Neural cell (in vitro differentiated cells): ENCODE measurements at regions not wholly inside any gene's neighbourhood (a gene's known extent, or its start where the extent isn't known, plus 50 kb on each side); places are given as distances from the start of the nearest gene placed in this dataset.

Experiments used
- H2AFZ ChIP-seq: fragments of 200-600, 300-800 bp; sonication (generic), shearing (Covaris generic); 2 replicates; pipeline ENCODE4 v1.6.0; 2014; ENCODE audit warnings: low read depth, mild to moderate bottlenecking, antibody characterized with exemption, low read length, moderate library complexity
- H3F3A ChIP-seq: fragments of 200-600 bp; shearing (Covaris generic); 2 replicates; pipeline ENCODE4 v1.6.1; 2016; ENCODE audit warnings: mild to moderate bottlenecking, moderate library complexity, mixed read lengths, antibody characterized with exemption, low read length; ENCODE audit not compliant: insufficient read depth, poor library complexity, severe bottlenecking
- H3K27ac ChIP-seq: fragments of 200-600, 300-800 bp; sonication (generic), shearing (Covaris generic); 2 replicates; pipeline ENCODE4 v1.5.1; 2014; ENCODE audit warnings: mild to moderate bottlenecking, low read length, moderate library complexity
- H3K27me3 ChIP-seq: fragments of 300-800, 200-600 bp; sonication (generic), shearing (Covaris generic); 2 replicates; pipeline ENCODE4 v1.6.0; 2014; ENCODE audit warnings: mild to moderate bottlenecking, low read depth, low read length, moderate library complexity; ENCODE audit not compliant: insufficient read depth
- H3K36me3 ChIP-seq: fragments of 300-800, 200-600 bp; sonication (generic), shearing (Covaris generic); 2 replicates; pipeline ENCODE4 v1.5.1; 2014; ENCODE audit warnings: mild to moderate bottlenecking, antibody characterized with exemption, low read length, moderate library complexity; ENCODE audit not compliant: insufficient read depth
- H3K4me2 ChIP-seq: fragments of 300-800, 200-600 bp; sonication (generic), shearing (Covaris generic); 2 replicates; pipeline ENCODE4 v1.6.0; 2014; ENCODE audit warnings: mild to moderate bottlenecking, low read length
- H3K4me3 ChIP-seq: fragments of 300-800, 200-600 bp; sonication (generic), shearing (Covaris generic); 2 replicates; pipeline ENCODE4 v1.5.1; 2014; ENCODE audit warnings: mild to moderate bottlenecking, low read length, moderate library complexity
- H3K79me2 ChIP-seq: fragments of 200-600 bp; shearing (Covaris generic); replicated peaks from 2 replicates; pipeline ENCODE4 v1.6.0; 2014; ENCODE audit warnings: mild to moderate bottlenecking, low read length, moderate library complexity; ENCODE audit not compliant: insufficient read depth
- H3K9ac ChIP-seq: fragments of 300-800, 200-600 bp; sonication (generic), shearing (Covaris generic); 2 replicates; pipeline ENCODE4 v1.6.1; 2016; ENCODE audit warnings: mild to moderate bottlenecking, low read length, mixed read lengths
- H3K9me2 ChIP-seq: fragments of 200-600 bp; shearing (Covaris generic); 2 replicates; pipeline ENCODE4 v1.6.1; 2016; ENCODE audit warnings: mild to moderate bottlenecking, low read length, mixed read lengths; ENCODE audit not compliant: insufficient read depth
- H3K9me3 ChIP-seq: fragments of 200-600, 300-800 bp; sonication (generic), shearing (Covaris generic); 2 replicates; pipeline ENCODE4 v1.6.1; 2016; ENCODE audit warnings: mild to moderate bottlenecking, mixed run types, low read length, moderate library complexity, mixed read lengths
- H4K20me1 ChIP-seq: fragments of 200-600 bp; shearing (Covaris generic); 2 replicates; pipeline ENCODE4 v1.6.1; 2016; ENCODE audit warnings: mild to moderate bottlenecking, mixed run types; ENCODE audit not compliant: insufficient read depth
- CTCF ChIP-seq: fragments of 450-650 bp; IDR thresholded peaks from 2 replicates; pipeline ENCODE4 v1.5.1; 2014; ENCODE audit warnings: antibody characterized with exemption, mild to moderate bottlenecking, moderate library complexity; ENCODE audit not compliant: poor library complexity, severe bottlenecking
- EP300 ChIP-seq: fragments of 450-650 bp; conservative IDR thresholded peaks from 2 replicates; pipeline ENCODE4 v1.6.1; 2014; ENCODE audit warnings: antibody characterized with exemption, mild to moderate bottlenecking, moderate library complexity; ENCODE audit not compliant: poor library complexity, severe bottlenecking
- EZH2 ChIP-seq: fragments of 200-600, 300-800 bp; shearing (Covaris generic), sonication (generic); IDR thresholded peaks from 2 replicates; pipeline ENCODE4 v1.6.1; 2014; ENCODE audit warnings: antibody characterized with exemption, low read length, borderline replicate concordance, mild to moderate bottlenecking; ENCODE audit not compliant: insufficient read depth, poor library complexity, severe bottlenecking
- MXI1 ChIP-seq: fragments of 450-650 bp; conservative IDR thresholded peaks from 2 replicates; pipeline ENCODE4 v1.6.1; 2014; ENCODE audit warnings: antibody characterized with exemption, mild to moderate bottlenecking; ENCODE audit not compliant: poor library complexity, severe bottlenecking
- POLR2AphosphoS5 ChIP-seq: IDR thresholded peaks from 2 replicates; pipeline ENCODE4 v1.6.1; 2012
- RAD21 ChIP-seq: fragments of 450-650 bp; conservative IDR thresholded peaks from 2 replicates; pipeline ENCODE4 v1.6.1; 2014; ENCODE audit warnings: antibody characterized with exemption, mild to moderate bottlenecking, moderate library complexity
- REST ChIP-seq: IDR thresholded peaks from 2 replicates; pipeline ENCODE4 v1.6.1; 2012; ENCODE audit warnings: borderline replicate concordance
- SMC3 ChIP-seq: fragments of 450-650 bp; conservative IDR thresholded peaks from 2 replicates; pipeline ENCODE4 v1.6.1; 2014; ENCODE audit warnings: antibody characterized with exemption, mild to moderate bottlenecking, moderate library complexity; ENCODE audit not compliant: poor library complexity
- TAF1 ChIP-seq: IDR thresholded peaks from 2 replicates; pipeline ENCODE4 v1.6.1; 2012; ENCODE audit warnings: low read depth

GRCh38 chr10:3401491-3401938, 228.9 kb upstream of the PITRM1 start:
- no peak overlapping the region for H2AFZ ChIP-seq
- H3K27ac ChIP-seq: no peak overlapping the region
- no peaks in the 10 kb centered on the region for H3K27me3 ChIP-seq
- TF ChIP-seq POLR2AphosphoS5: no peak
- TF ChIP-seq TAF1: no peak
- TF ChIP-seq EP300: no peak
- TF ChIP-seq CTCF: no peak
- no peak for TF ChIP-seq REST
- TF ChIP-seq SMC3: no peak
- TF ChIP-seq EZH2: no peak
- TF ChIP-seq RAD21: no peak
- no peak for TF ChIP-seq MXI1
- H3K79me2 ChIP-seq: no peaks in the 10 kb centered on the region
- peaks cover 3% of the 10 kb centered on the region for H3K9me3 ChIP-seq
- no peaks in the 10 kb centered on the region for H3F3A ChIP-seq
- no peaks in the 10 kb centered on the region for H3K9me2 ChIP-seq
- H3K36me3 ChIP-seq: no peaks in the 10 kb centered on the region
- no peak overlapping the region for H3K9ac ChIP-seq
- no peak overlapping the region for H3K4me3 ChIP-seq
- no peaks in the 10 kb centered on the region for H4K20me1 ChIP-seq
- no peak overlapping the region for H3K4me2 ChIP-seq

GRCh38 chr10:3400348-3400747, 227.8 kb upstream of the PITRM1 start:
- no peaks in the 10 kb centered on the region for H4K20me1 ChIP-seq
- H3K27ac ChIP-seq: no peak overlapping the region

More at GRCh38 chr10:3400348-3400747, 227.8 kb upstream of the PITRM1 start:
- H3K9me2 ChIP-seq: no peaks in the 10 kb centered on the region
- no peak overlapping the region for H3K4me2 ChIP-seq
- no peaks in the 10 kb centered on the region for H3K36me3 ChIP-seq
- no peaks in the 10 kb centered on the region for H3K9me3 ChIP-seq
- H3K9ac ChIP-seq: no peak overlapping the region
- no peaks in the 10 kb centered on the region for H3K27me3 ChIP-seq
- no peaks in the 10 kb centered on the region for H3F3A ChIP-seq
- no peak overlapping the region for H2AFZ ChIP-seq
- H3K79me2 ChIP-seq: no peaks in the 10 kb centered on the region
- no peak overlapping the region for H3K4me3 ChIP-seq
- TF ChIP-seq EZH2: no peak
- TF ChIP-seq MXI1: no peak
- TF ChIP-seq TAF1: no peak
- TF ChIP-seq SMC3: no peak
- no peak for TF ChIP-seq CTCF
- no peak for TF ChIP-seq REST
- TF ChIP-seq POLR2AphosphoS5: no peak
- TF ChIP-seq RAD21: no peak
